SK-N-MC (cell line): ENCODE measurements at regions not wholly inside any gene's neighbourhood (a gene's known extent, or its start where the extent isn't known, plus 50 kb on each side); places are given as distances from the start of the nearest gene placed in this dataset.

Experiments used
- EZH2 ChIP-seq: fragments of 200-600 bp; sonication (generic); IDR thresholded peaks from one replicate; pipeline ENCODE4 v1.6.1; 2017; ENCODE audit warnings: antibody characterized with exemption
- FOXP2 ChIP-seq: optimal IDR thresholded peaks from 2 replicates; pipeline ENCODE3; 2011; ENCODE audit warnings: mild to moderate bottlenecking, moderate library complexity; ENCODE audit not compliant: insufficient read depth; ENCODE audit errors: extremely low read length, control extremely low read depth
- POLR2AphosphoS5 ChIP-seq: IDR thresholded peaks from 2 replicates; pipeline ENCODE4 v1.6.1; 2012; ENCODE audit warnings: mild to moderate bottlenecking, low read depth, low read length, borderline replicate concordance

DNA sequence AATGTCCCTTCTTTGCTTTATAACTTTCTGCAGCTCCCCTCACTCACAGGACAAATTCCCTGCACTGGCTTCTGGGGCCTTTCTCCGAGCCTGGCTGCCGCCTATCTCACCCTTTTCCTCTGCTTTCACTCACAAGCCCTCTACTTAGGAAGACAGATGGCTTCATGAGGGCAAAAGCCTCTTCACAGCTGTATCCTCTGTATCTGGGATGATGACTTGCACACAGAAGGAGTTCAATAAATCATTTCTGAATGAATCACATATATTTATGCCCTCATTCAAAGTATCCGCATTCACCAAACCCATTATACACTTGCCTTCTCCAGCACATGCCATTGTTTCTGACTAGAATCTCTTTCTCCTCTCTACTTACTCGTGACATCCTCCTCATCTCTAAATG lies 159.0 kb upstream of the RIPOR2 start:
- no peak for TF ChIP-seq EZH2
- TF ChIP-seq POLR2AphosphoS5, result no peak
- no peak for TF ChIP-seq FOXP2
